K562 (cell line): ENCODE measurements at regions not wholly inside any gene's neighbourhood (a gene's known extent, or its start where the extent isn't known, plus 50 kb on each side); places are given as distances from the start of the nearest gene placed in this dataset.

ENCODE experiments used
- CREB1 ChIP-seq, 2 experiments: sonication (generic) in 1 of 2; formaldehyde crosslinking in 1 of 2; IDR thresholded peaks; 2 replicates each; pipeline versions ENCODE4 v1.6.1 to v1.8.0; 2012 to 2022; ENCODE audit warnings: inconsistent platforms in 1 of 2, mild to moderate bottlenecking in 1 of 2, missing genetic modification reagents in 1 of 2, moderate library complexity in 1 of 2
- FOSL1 ChIP-seq: fragments of 200-800 bp; sonication (Bioruptor generic); conservative IDR thresholded peaks from 2 replicates; pipeline ENCODE4 v1.6.1; 2016; ENCODE audit warnings: missing genetic modification characterization, missing compliant biosample characterization
- MYC ChIP-seq, 2 experiments: fragments of 250-450 bp in 1 of 2; sonication (Bioruptor Pico) in 1 of 2; IDR thresholded peaks; 2 replicates each; pipeline versions ENCODE4 v1.5.1 to v1.6.1; 2012 to 2021; ENCODE audit warnings: low read depth in 2 of 2, borderline replicate concordance in 1 of 2, improper control_type of control experiment in 1 of 2, low read length in 1 of 2, mild to moderate bottlenecking in 1 of 2, moderate library complexity in 1 of 2
- NEUROD1 ChIP-seq: fragments of 150-350 bp; IDR thresholded peaks from 2 replicates; pipeline ENCODE4 v1.6.1; 2014; ENCODE audit warnings: borderline replicate concordance, low read length, low read depth; ENCODE audit not compliant: partially characterized antibody
- SMC3 ChIP-seq: conservative IDR thresholded peaks from 2 replicates; pipeline ENCODE4 v1.6.1; 2011; ENCODE audit warnings: low read depth, low read length, improper control_type of control experiment; ENCODE audit not compliant: insufficient read depth
- SP1 ChIP-seq: sonication (generic); formaldehyde crosslinking; IDR thresholded peaks from 2 replicates; pipeline ENCODE4 v1.8.1; 2022; ENCODE audit warnings: mild to moderate bottlenecking, missing genetic modification reagents
- ZSCAN32 ChIP-seq: fragments of 450-650 bp; formaldehyde crosslinking; IDR thresholded peaks from 2 replicates; pipeline ENCODE4 v1.4.0; 2020; ENCODE audit warnings: mild to moderate bottlenecking, moderate library complexity
- TF ChIP-seq, protein P1 (sequence below): sonication (generic); formaldehyde crosslinking; IDR thresholded peaks from 2 replicates; pipeline ENCODE4 v1.8.1; 2023; ENCODE audit warnings: mild to moderate bottlenecking, missing genetic modification reagents, moderate library complexity
- TF ChIP-seq, protein P2 (sequence below): sonication (generic); formaldehyde crosslinking; IDR thresholded peaks from 2 replicates; pipeline ENCODE4 v1.8.0; 2023; ENCODE audit warnings: mild to moderate bottlenecking, missing genetic modification reagents
- TF ChIP-seq, protein P3 (sequence below): sonication (generic); formaldehyde crosslinking; IDR thresholded peaks from 2 replicates; pipeline ENCODE4 v1.8.0; 2023; ENCODE audit warnings: mild to moderate bottlenecking, missing genetic modification reagents

DNA sequence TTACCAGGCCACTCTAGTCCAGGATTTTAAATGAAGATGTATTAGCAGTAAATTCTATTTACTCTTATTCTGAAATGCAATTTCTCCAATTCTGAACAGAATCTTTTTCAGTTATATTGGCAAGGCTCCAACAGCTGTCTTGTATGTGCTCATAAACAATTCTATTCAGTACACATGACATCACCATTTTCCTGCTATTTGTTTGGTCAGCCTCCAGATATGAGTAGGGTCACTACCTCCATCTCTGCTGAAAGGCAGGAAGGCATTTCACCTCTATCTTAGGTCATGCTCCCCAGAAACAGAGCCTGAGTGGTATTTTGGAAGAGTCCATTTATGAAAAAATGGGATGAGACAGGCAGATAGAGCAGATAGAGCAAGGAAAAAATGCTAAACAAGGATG is 151.1 kb upstream of the ADGRL3 start:
- TF ChIP-seq CREB1 (IDR thresholded peaks at IDR 0.05) (no peak), CREB1 (CRISPR knock-in tag; IDR thresholded peaks at IDR 0.05) (no peak), NEUROD1 (no peak), FOSL1 (tag) (no peak), SP1 (CRISPR knock-in tag) (no peak), SMC3 (no peak), ZSCAN32 (CRISPR knock-in tag) (no peak), MYC (IDR thresholded peaks at IDR 0.05; ENCODE audit: low read depth, low read length) (no peak), MYC (CRISPR knock-in tag; IDR thresholded peaks at IDR 0.05; ENCODE audit: borderline replicate concordance, low read depth) (no peak)
- TF ChIP-seq, protein P1, sequence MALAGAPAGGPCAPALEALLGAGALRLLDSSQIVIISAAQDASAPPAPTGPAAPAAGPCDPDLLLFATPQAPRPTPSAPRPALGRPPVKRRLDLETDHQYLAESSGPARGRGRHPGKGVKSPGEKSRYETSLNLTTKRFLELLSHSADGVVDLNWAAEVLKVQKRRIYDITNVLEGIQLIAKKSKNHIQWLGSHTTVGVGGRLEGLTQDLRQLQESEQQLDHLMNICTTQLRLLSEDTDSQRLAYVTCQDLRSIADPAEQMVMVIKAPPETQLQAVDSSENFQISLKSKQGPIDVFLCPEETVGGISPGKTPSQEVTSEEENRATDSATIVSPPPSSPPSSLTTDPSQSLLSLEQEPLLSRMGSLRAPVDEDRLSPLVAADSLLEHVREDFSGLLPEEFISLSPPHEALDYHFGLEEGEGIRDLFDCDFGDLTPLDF, result no peak
- TF ChIP-seq, protein P2, sequence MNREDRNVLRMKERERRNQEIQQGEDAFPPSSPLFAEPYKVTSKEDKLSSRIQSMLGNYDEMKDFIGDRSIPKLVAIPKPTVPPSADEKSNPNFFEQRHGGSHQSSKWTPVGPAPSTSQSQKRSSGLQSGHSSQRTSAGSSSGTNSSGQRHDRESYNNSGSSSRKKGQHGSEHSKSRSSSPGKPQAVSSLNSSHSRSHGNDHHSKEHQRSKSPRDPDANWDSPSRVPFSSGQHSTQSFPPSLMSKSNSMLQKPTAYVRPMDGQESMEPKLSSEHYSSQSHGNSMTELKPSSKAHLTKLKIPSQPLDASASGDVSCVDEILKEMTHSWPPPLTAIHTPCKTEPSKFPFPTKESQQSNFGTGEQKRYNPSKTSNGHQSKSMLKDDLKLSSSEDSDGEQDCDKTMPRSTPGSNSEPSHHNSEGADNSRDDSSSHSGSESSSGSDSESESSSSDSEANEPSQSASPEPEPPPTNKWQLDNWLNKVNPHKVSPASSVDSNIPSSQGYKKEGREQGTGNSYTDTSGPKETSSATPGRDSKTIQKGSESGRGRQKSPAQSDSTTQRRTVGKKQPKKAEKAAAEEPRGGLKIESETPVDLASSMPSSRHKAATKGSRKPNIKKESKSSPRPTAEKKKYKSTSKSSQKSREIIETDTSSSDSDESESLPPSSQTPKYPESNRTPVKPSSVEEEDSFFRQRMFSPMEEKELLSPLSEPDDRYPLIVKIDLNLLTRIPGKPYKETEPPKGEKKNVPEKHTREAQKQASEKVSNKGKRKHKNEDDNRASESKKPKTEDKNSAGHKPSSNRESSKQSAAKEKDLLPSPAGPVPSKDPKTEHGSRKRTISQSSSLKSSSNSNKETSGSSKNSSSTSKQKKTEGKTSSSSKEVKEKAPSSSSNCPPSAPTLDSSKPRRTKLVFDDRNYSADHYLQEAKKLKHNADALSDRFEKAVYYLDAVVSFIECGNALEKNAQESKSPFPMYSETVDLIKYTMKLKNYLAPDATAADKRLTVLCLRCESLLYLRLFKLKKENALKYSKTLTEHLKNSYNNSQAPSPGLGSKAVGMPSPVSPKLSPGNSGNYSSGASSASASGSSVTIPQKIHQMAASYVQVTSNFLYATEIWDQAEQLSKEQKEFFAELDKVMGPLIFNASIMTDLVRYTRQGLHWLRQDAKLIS (CRISPR knock-in tag), result no peak
- TF ChIP-seq, protein P3, sequence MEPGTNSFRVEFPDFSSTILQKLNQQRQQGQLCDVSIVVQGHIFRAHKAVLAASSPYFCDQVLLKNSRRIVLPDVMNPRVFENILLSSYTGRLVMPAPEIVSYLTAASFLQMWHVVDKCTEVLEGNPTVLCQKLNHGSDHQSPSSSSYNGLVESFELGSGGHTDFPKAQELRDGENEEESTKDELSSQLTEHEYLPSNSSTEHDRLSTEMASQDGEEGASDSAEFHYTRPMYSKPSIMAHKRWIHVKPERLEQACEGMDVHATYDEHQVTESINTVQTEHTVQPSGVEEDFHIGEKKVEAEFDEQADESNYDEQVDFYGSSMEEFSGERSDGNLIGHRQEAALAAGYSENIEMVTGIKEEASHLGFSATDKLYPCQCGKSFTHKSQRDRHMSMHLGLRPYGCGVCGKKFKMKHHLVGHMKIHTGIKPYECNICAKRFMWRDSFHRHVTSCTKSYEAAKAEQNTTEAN, result no peak
